Astrocyte (in vitro differentiated cells and primary cell): ENCODE measurements at regions not wholly inside any gene's neighbourhood (a gene's known extent, or its start where the extent isn't known, plus 50 kb on each side); places are given as distances from the start of the nearest gene placed in this dataset.

ENCODE experiments used
- EZH2 ChIP-seq: IDR thresholded peaks from 2 replicates; pipeline ENCODE4 v1.6.1; 2012; ENCODE audit warnings: mild to moderate bottlenecking, low read length, inconsistent platforms; ENCODE audit not compliant: insufficient read depth
- TF ChIP-seq, protein P1 (sequence below): IDR thresholded peaks from 2 replicates; pipeline ENCODE4 v1.5.1; 2011; ENCODE audit warnings: low read depth, mild to moderate bottlenecking, inconsistent platforms, low read length, moderate library complexity; ENCODE audit not compliant: insufficient read depth

DNA sequence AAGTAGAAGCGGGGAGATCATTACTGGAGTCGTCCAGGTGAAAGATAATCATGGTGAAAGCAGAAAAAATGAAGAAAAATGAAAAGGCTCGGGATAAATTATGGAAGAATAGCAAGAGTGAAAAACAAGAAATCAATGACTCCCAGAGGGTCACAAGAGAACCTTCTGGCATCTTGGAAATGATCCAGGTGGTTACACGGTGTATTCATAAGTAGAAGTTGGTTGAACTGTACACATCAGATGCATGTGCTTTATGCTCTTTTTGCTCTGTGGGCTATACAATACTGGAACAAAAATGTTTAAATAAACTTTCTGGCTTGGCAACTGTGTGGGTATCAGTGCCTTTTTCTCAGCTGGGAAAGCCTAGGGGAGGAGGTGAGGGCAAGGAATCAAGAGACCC lies 348.9 kb downstream of the RND3 start:
- TF ChIP-seq, protein P1, sequence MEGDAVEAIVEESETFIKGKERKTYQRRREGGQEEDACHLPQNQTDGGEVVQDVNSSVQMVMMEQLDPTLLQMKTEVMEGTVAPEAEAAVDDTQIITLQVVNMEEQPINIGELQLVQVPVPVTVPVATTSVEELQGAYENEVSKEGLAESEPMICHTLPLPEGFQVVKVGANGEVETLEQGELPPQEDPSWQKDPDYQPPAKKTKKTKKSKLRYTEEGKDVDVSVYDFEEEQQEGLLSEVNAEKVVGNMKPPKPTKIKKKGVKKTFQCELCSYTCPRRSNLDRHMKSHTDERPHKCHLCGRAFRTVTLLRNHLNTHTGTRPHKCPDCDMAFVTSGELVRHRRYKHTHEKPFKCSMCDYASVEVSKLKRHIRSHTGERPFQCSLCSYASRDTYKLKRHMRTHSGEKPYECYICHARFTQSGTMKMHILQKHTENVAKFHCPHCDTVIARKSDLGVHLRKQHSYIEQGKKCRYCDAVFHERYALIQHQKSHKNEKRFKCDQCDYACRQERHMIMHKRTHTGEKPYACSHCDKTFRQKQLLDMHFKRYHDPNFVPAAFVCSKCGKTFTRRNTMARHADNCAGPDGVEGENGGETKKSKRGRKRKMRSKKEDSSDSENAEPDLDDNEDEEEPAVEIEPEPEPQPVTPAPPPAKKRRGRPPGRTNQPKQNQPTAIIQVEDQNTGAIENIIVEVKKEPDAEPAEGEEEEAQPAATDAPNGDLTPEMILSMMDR, result no peak
- TF ChIP-seq EZH2, result no peak
